HepG2 (cell line): ENCODE measurements at regions not wholly inside any gene's neighbourhood (a gene's known extent, or its start where the extent isn't known, plus 50 kb on each side); places are given as distances from the start of the nearest gene placed in this dataset.

Source experiments
- ATAC-seq: fragments of 200-7000 bp; cut with Tn5 transposase; 3 replicates; pipeline ENCODE4 v1.9.1; 2020; ENCODE audit warnings: mild to moderate bottlenecking, moderate library complexity
- BruUV-seq: library from RNA; stranded (reverse); fragments of 400-500 nt; replicated peaks from 2 replicates; lab custom pipeline; 2021; lab: Mats Ljungman, UMichigan
- CTCF ChIA-PET: fragments of 300-600 bp; formaldehyde crosslinking; extraction: SDS; loops from one replicate; lab custom pipeline; 2021; ENCODE audit warnings: low total read pairs, inconsistent platforms, low intra/inter-chr PET ratio; lab: Yijun Ruan, JAX
- POLR2A ChIA-PET: fragments of 350-600 bp; sonication (Branson Sonifier 250); formaldehyde crosslinking; loops from one replicate; lab custom pipeline; 2020; ENCODE audit warnings: antibody characterized with exemption, inconsistent platforms; lab: Yijun Ruan, JAX
- DNase-seq: peaks from one replicate; pipeline ENCODE4 v3.0.0-alpha.2; 2015; ENCODE audit warnings: low spot score
- FAIRE-seq: peaks from 3 replicates; lab custom pipeline; 2011; peaks lifted over from hg19 to GRCh38; lab: Jason Lieb, UNC
- H2AFZ ChIP-seq: one replicate; pipeline ENCODE4 v1.6.1; 2011; ENCODE audit warnings: low read length, inconsistent platforms
- H3K27ac ChIP-seq: fragments of 300-600 bp; 3 replicates; pipeline ENCODE4 v1.8.0; 2011; ENCODE audit warnings: mixed run types, mild to moderate bottlenecking, mixed read lengths, low read length, inconsistent platforms; ENCODE audit not compliant: insufficient read depth; ENCODE audit errors: extremely low read length
- H3K27me3 ChIP-seq, 2 experiments: fragments of 200-600 bp in 1 of 2; 2 replicates in 1 of 2; 3 replicates in 1 of 2; pipeline versions ENCODE4 v1.6.0 to v1.8.0; 2011; ENCODE audit warnings: low read length in 2 of 2, mild to moderate bottlenecking in 2 of 2, moderate library complexity in 2 of 2, inconsistent platforms in 1 of 2; ENCODE audit not compliant: insufficient read depth in 2 of 2, control insufficient read depth in 1 of 2
- H3K36me3 ChIP-seq, 2 experiments: fragments of 200-600 bp in 1 of 2; replicated peaks in 1 of 2; 2 replicates in 1 of 2; 3 replicates in 1 of 2; pipeline versions ENCODE4 v1.5.1 to v1.8.0; 2011; ENCODE audit warnings: low read length in 2 of 2, inconsistent platforms in 1 of 2; ENCODE audit not compliant: insufficient read depth in 2 of 2, control insufficient read depth in 1 of 2
- H3K4me1 ChIP-seq: 2 replicates; pipeline ENCODE4 v1.5.1; 2012; ENCODE audit warnings: low read length, inconsistent platforms; ENCODE audit not compliant: insufficient read depth
- H3K4me2 ChIP-seq: 2 replicates; pipeline ENCODE4 v1.6.0; 2011; ENCODE audit warnings: low read depth, low read length, inconsistent platforms
- H3K4me3 ChIP-seq, 3 experiments: fragments of 200-600 bp in 1 of 3; sonication (generic), shearing (Covaris generic) in 1 of 3; replicated peaks in 1 of 3; 2 replicates each; pipeline ENCODE4 v1.5.1; 2011 to 2016; ENCODE audit warnings: low read length in 3 of 3, inconsistent platforms in 2 of 3, low read depth in 2 of 3, mild to moderate bottlenecking in 2 of 3, control low read depth in 1 of 3, mixed read lengths in 1 of 3; ENCODE audit not compliant: insufficient read depth in 1 of 3
- H3K79me2 ChIP-seq: one replicate; pipeline ENCODE4 v1.6.1; 2011; ENCODE audit warnings: low read length, inconsistent platforms; ENCODE audit not compliant: insufficient read depth
- H3K9ac ChIP-seq: 2 replicates; pipeline ENCODE4 v1.6.0; 2011; ENCODE audit warnings: mild to moderate bottlenecking, low read depth, low read length, inconsistent platforms; ENCODE audit not compliant: insufficient read depth
- H3K9me3 ChIP-seq: 2 replicates; pipeline ENCODE4 v1.5.1; 2012; ENCODE audit warnings: mild to moderate bottlenecking, low read length
- H4K20me1 ChIP-seq: 2 replicates; pipeline ENCODE4 v1.6.0; 2011; ENCODE audit warnings: inconsistent platforms, mild to moderate bottlenecking, low read length, moderate library complexity; ENCODE audit not compliant: insufficient read depth
- ARNT2 ChIP-seq: sonication (generic); formaldehyde crosslinking; IDR thresholded peaks from 2 replicates; pipeline ENCODE4 v1.8.0; 2022; ENCODE audit warnings: mild to moderate bottlenecking, low read depth, missing genetic modification reagents, moderate library complexity
- CCAR2 ChIP-seq: fragments of 200-400 bp; formaldehyde crosslinking; optimal IDR thresholded peaks from 2 replicates; pipeline ENCODE3; 2018; ENCODE audit warnings: low read depth, mild to moderate bottlenecking, low read length, moderate library complexity
- CEBPB ChIP-seq: IDR thresholded peaks from 2 replicates; pipeline ENCODE4 v1.6.1; 2011; ENCODE audit warnings: low read depth, low read length, improper control_type of control experiment, borderline replicate concordance
- CSRNP1 ChIP-seq: sonication (generic); formaldehyde crosslinking; IDR thresholded peaks from 2 replicates; pipeline ENCODE4 v1.8.1; 2023; ENCODE audit warnings: mild to moderate bottlenecking, missing genetic modification reagents
- E2F5 ChIP-seq: sonication (generic); formaldehyde crosslinking; conservative IDR thresholded peaks from 2 replicates; pipeline ENCODE4 v1.4.0; 2020; ENCODE audit warnings: missing genetic modification reagents
- ETV5 ChIP-seq: IDR thresholded peaks from 2 replicates; pipeline ENCODE4 v1.6.1; 2018; ENCODE audit warnings: missing biosample characterization, missing genetic modification reagents, inconsistent platforms, borderline replicate concordance
- GABPA ChIP-seq, 2 experiments: IDR thresholded peaks; 2 replicates each; pipeline ENCODE4 v1.6.1; 2011 to 2016; ENCODE audit warnings: low read depth in 2 of 2, low read length in 1 of 2, missing biosample characterization in 1 of 2, missing genetic modification characterization in 1 of 2
- RARA ChIP-seq: IDR thresholded peaks from 2 replicates; pipeline ENCODE4 v1.6.1; 2016; ENCODE audit warnings: missing genetic modification reagents, missing compliant biosample characterization
- REXO4 ChIP-seq: sonication (generic); formaldehyde crosslinking; IDR thresholded peaks from 2 replicates; pipeline ENCODE4 v1.8.0; 2022; ENCODE audit warnings: missing genetic modification reagents, mild to moderate bottlenecking, borderline replicate concordance
- ZBTB37 ChIP-seq: sonication (generic); formaldehyde crosslinking; IDR thresholded peaks from 2 replicates; pipeline ENCODE4 v1.4.0; 2020; ENCODE audit warnings: mild to moderate bottlenecking, missing genetic modification reagents
- ZNF570 ChIP-seq: sonication (generic); formaldehyde crosslinking; IDR thresholded peaks from 2 replicates; pipeline ENCODE4 v1.4.0; 2020; ENCODE audit warnings: mild to moderate bottlenecking, missing genetic modification reagents, borderline replicate concordance
- WGBS: methylation state at CpG from one replicate; pipeline ENCODE4 v1.1.6; 2017; ENCODE audit warnings: low lambda C conversion rate; 5-methylcytosine and 5-hydroxymethylcytosine counted together
- in situ Hi-C: cut with HindIII; loops from 2 replicates; pipeline ENCODE4 v1.10.0; 2017; ENCODE audit warnings: low pct_unique_long_range_greater_than_20kb; ENCODE audit not compliant: extremely low pct_ligation_motif_present
- intact Hi-C: fragments of 100-400 bp; cut with micrococcal nuclease; formaldehyde crosslinking; loops from one replicate; pipeline ENCODE4 v1.10.0; 2022; ENCODE audit not compliant: unreplicated experiment

- no peak overlapping the region for H3K27ac ChIP-seq
- CTCF ChIA-PET, result no interaction called here
- ATAC-seq, result no peak
- TF ChIP-seq E2F5 (CRISPR knock-in tag), result no peak
- no peak for TF ChIP-seq RARA
- peak; percentile 74; the same call in 1 of the 2 replicates for TF ChIP-seq CEBPB
- TF ChIP-seq REXO4 (CRISPR knock-in tag), result no peak
- TF ChIP-seq ARNT2 (CRISPR knock-in tag), result no peak
- TF ChIP-seq ZNF570 (CRISPR knock-in tag), result no peak
- H3K79me2 ChIP-seq, result no peaks in the 10 kb centered on the region
- no peak overlapping the region for H3K4me3 ChIP-seq
- DNase-seq, result no peak
- no peaks in the 10 kb centered on the region for H3K27me3 ChIP-seq
- in situ Hi-C loops (no loop called here), intact Hi-C loops (no loop called here)
- no peak overlapping the region for H2AFZ ChIP-seq
- no TSS peak for BruUV-seq
- peaks cover 92% of the 10 kb centered on the region for H3K9me3 ChIP-seq
- POLR2A ChIA-PET, result no interaction called here
- no peak for FAIRE-seq
- H3K4me1 ChIP-seq, result no peaks in the 10 kb centered on the region
- no peak overlapping the region for H3K4me2 ChIP-seq
- H4K20me1 ChIP-seq, result no peaks in the 10 kb centered on the region
- H3K9ac ChIP-seq, result no peak overlapping the region
- 2% methylated on average over 1 of the region's 1 CpG for WGBS
- no peaks in the 10 kb centered on the region for H3K36me3 ChIP-seq
These were observed 671.3 kb downstream of the MAFB start for GRCh38 chr20:40017765-40018164.

GRCh38 chr20:40016890-40017289 lies 672.1 kb downstream of the MAFB start:
- no peaks in the 10 kb centered on the region for H4K20me1 ChIP-seq
- WGBS, result 11% methylated on average over 4 of the region's 4 CpGs
- H3K27ac ChIP-seq, result no peak overlapping the region
- no peaks in the 10 kb centered on the region for H3K79me2 ChIP-seq
- no peaks in the 10 kb centered on the region for H3K36me3 ChIP-seq
- BruUV-seq, result no TSS peak
- H3K4me3 ChIP-seq, result no peak overlapping the region
- in situ Hi-C loops (no loop called here), intact Hi-C loops (no loop called here)
- no peak for DNase-seq
- H3K4me2 ChIP-seq, result no peak overlapping the region
- ATAC-seq, result no peak
- no peaks in the 10 kb centered on the region for H3K4me1 ChIP-seq
- CTCF ChIA-PET, result no interaction called here
- H3K27me3 ChIP-seq, result no peaks in the 10 kb centered on the region
- no peak for FAIRE-seq
- no peak for TF ChIP-seq CSRNP1 (CRISPR knock-in tag)
- TF ChIP-seq ETV5 (CRISPR knock-in tag), result no peak
- TF ChIP-seq CCAR2, result no peak
- no peak for TF ChIP-seq ZBTB37 (CRISPR knock-in tag)
- no peak for TF ChIP-seq GABPA (IDR thresholded peaks at IDR 0.05; ENCODE audit: low read depth, low read length)
- TF ChIP-seq GABPA (CRISPR knock-in tag; IDR thresholded peaks at IDR 0.05; ENCODE audit: low read depth), result no peak
- H3K9ac ChIP-seq, result no peak overlapping the region
- POLR2A ChIA-PET, result no interaction called here
- no peak overlapping the region for H2AFZ ChIP-seq
- peaks cover 92% of the 10 kb centered on the region for H3K9me3 ChIP-seq
